ENCODE measurements at regions not wholly inside any gene's neighbourhood (a gene's known extent, or its start where the extent isn't known, plus 50 kb on each side); places are given as distances from the start of the nearest gene placed in this dataset.
"Not testable (repeated sequence)": the region's sequence is repeated elsewhere in the genome, so short reads cannot be mapped to it uniquely, and the experiment has no call there.

GRCh38 chr1:212514782-212515181 lies 82.1 kb downstream of the NENF start:
- H3K9me3 ChIP-seq, result no peaks in the 10 kb centered on the region
- H3K27me3 ChIP-seq, result peaks cover 0 to 42% (median 0%) of the 10 kb centered on the region in 3 donors
- peak overlapping the region in 3 of 4 donors; percentile 14 to 43 (median 41) for H3K4me3 ChIP-seq
- 28 to 76% methylated on average over 36 of the region's 36 CpGs for WGBS, 2 donors
- TF ChIP-seq CTCF (IDR thresholded peaks at IDR 0.05) (no peak), POLR2AphosphoS5 (IDR thresholded peaks at IDR 0.05) (no peak), EP300 (IDR thresholded peaks at IDR 0.05) (no peak), POLR2A (IDR thresholded peaks at IDR 0.05) (no peak)
- peak overlapping the region in 1 of 4 donors; percentile 10 for H3K27ac ChIP-seq
- DNase-seq, result no peak
- intact Hi-C loops (cut with DNase I), result no loop called here
- no peaks in the 10 kb centered on the region for H3K36me3 ChIP-seq
- peaks cover 0 to 26% (median 19%) of the 10 kb centered on the region in 4 donors for H3K4me1 ChIP-seq

GRCh38 chr1:212515329-212515760 lies 82.6 kb downstream of the NENF start:
- peak overlapping the region in 2 of 4 donors; percentile 41 to 43 for H3K4me3 ChIP-seq
- intact Hi-C loops (cut with DNase I), result no loop called here
- DNase-seq, result no peak
- H3K4me1 ChIP-seq, result peaks cover 0 to 26% (median 19%) of the 10 kb centered on the region in 4 donors
- H3K36me3 ChIP-seq, result no peaks in the 10 kb centered on the region
- H3K9me3 ChIP-seq, result no peaks in the 10 kb centered on the region
- WGBS, 2 donors, result 76 to 84% methylated on average over 12 of the region's 12 CpGs
- peaks cover 0 to 42% (median 0%) of the 10 kb centered on the region in 3 donors for H3K27me3 ChIP-seq
- H3K27ac ChIP-seq, result no peak overlapping the region
- TF ChIP-seq CTCF (IDR thresholded peaks at IDR 0.05) (no peak), EP300 (IDR thresholded peaks at IDR 0.05) (no peak), POLR2A (IDR thresholded peaks at IDR 0.05) (no peak), POLR2AphosphoS5 (IDR thresholded peaks at IDR 0.05) (no peak)

GRCh38 chr1:212516012-212516411 lies 83.3 kb downstream of the NENF start:
- intact Hi-C loops (cut with DNase I); H3K27ac ChIP-seq; H3K4me3 ChIP-seq; DNase-seq; H3K36me3 ChIP-seq; H3K9me3 ChIP-seq: not testable (repeated sequence)
- H3K27me3 ChIP-seq, result peaks cover 0 to 42% (median 0%) of the 10 kb centered on the region in 3 donors
- 93 to 95% methylated on average over 4 of the region's 4 CpGs for WGBS, 2 donors
- H3K4me1 ChIP-seq, result peaks cover 0 to 26% (median 19%) of the 10 kb centered on the region in 4 donors

- Histone ChIP-seq H3K9me3 (no peaks in the 10 kb centered on the region), H3K27ac (no peak overlapping the region), H3K4me3 (no peak overlapping the region), H3K4me1 (peaks cover 0 to 26% (median 19%) of the 10 kb centered on the region in 4 donors), H3K36me3 (no peaks in the 10 kb centered on the region), H3K27me3 (peaks cover 0 to 35% (median 0%) of the 10 kb centered on the region in 3 donors)
- 23 to 60% methylated on average over 14 of the region's 14 CpGs for WGBS, 2 donors
- intact Hi-C loops (cut with DNase I), result no loop called here
- no peak for DNase-seq
- TF ChIP-seq POLR2AphosphoS5 (IDR thresholded peaks at IDR 0.05), result peak in 1 of 4 donors; percentile 43
- TF ChIP-seq POLR2A (IDR thresholded peaks at IDR 0.05), result no peak
Measured at GRCh38 chr1:212518188-212519054, 85.7 kb downstream of the NENF start.

- TF ChIP-seq CTCF (IDR thresholded peaks at IDR 0.05) (no peak), POLR2AphosphoS5 (IDR thresholded peaks at IDR 0.05) (no peak), POLR2A (IDR thresholded peaks at IDR 0.05) (no peak), EP300 (IDR thresholded peaks at IDR 0.05) (no peak)
- no peak for DNase-seq
- Histone ChIP-seq H3K9me3 (no peaks in the 10 kb centered on the region), H3K4me1 (peaks cover 0 to 20% (median 14%) of the 10 kb centered on the region in 4 donors), H3K36me3 (no peaks in the 10 kb centered on the region), H3K27ac (no peak overlapping the region), H3K27me3 (peaks cover 0 to 28% (median 0%) of the 10 kb centered on the region in 3 donors), H3K4me3 (no peak overlapping the region)
- 83 to 91% methylated on average over 2 of the region's 2 CpGs for WGBS, 2 donors
- intact Hi-C loops (cut with DNase I), result no loop called here
Measured at GRCh38 chr1:212519131-212519530, 86.4 kb downstream of the NENF start.

Measured in sigmoid colon (tissue), 6 donors.